NCI-H128 (cell line): ENCODE measurements at regions not wholly inside any gene's neighbourhood (a gene's known extent, or its start where the extent isn't known, plus 50 kb on each side); places are given as distances from the start of the nearest gene placed in this dataset.

Experiments used
- DNase-seq: peaks from one replicate; lab custom pipeline; 2025; ENCODE audit not compliant: unreplicated experiment; lab: John Stamatoyannopoulos, UW

DNA sequence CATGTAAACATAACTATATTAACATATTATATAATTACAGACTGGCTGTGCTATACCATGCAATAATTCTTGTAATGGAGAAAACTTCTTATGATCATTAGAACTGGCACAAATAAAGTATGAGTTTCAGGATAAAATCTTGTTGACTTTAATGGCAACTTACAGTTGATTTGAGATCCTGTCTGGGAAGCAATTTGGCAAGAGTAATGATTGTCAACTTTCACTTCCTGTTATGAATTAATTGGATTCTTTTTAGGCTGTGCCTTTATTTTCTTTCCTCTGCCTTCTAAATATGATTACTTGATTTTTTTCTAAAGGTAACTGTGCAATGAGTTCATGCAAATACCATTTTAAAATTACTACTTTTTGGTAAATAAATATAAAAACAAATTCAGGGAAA, 158.1 kb upstream of the B3GAT2 start:
- no peak for DNase-seq

DNA sequence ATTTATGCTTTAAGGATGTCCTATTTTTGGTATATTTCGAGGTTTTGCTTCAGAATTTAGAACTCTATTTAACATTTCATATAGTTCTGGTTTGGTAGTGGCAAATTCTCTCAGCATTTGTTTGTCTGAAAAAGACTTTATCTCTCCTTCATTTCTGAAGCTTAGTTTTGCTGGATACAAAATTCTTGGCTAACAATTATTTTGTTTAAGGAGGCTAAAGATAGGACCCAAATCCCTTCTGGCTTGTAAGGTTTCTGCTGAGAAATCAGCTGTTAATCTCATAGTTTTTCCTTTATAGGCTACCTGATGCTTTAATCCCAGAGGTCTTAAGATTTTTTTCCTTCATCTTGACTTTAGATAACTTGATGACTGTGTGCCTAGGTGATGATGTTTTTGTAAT, 162.7 kb upstream of the B3GAT2 start:
- DNase-seq: no peak

- DNase-seq: no peak
Measured at GRCh38 chr6:71123051-71123450, 165.6 kb upstream of the OGFRL1 start.

DNA sequence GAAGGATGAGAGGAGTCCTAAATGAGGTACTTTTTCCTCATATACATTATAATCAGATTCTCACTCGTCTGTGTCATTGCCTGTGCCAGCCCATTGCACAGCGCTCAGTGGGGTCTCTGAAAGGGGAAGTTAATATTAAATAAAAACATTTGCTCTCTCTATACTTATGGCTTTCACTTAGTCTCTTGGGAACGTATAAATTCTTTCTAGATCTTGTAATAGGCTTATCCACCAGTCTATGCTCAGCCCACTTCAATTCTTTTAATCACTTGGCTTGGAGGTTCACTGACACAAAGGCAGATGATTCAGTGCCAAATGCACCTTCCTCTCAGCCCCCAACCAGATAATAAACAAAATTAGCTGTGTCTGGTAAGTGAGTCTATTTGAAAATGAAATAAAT, 164.3 kb upstream of the OGFRL1 start:
- DNase-seq: no peak

GRCh38 chr6:71125216-71125615, 163.4 kb upstream of the OGFRL1 start:
- DNase-seq: no peak

DNA sequence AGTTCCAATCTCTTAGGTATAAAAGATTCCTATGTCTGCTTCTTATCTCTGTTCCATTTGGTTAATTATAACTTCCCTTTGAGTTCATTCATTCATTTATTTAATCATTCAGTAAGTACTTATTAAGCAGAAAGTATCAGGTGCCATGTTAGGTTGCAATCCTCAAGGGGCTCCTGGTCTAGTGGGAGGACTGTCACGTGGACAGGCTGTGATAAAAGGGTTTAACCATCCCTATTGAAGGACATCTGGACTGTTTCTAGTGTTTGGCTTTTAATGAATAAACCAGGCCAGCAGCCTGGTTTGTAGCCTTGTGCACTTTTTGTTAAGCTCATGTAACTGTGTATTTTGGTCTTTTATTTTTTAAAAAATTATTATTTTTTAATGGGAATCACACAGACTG, 162.1 kb upstream of the OGFRL1 start:
- DNase-seq: no peak

- DNase-seq: no peak
Measured at GRCh38 chr6:71127374-71127773, 161.2 kb upstream of the OGFRL1 start.

GRCh38 chr6:71130277-71130676, 158.3 kb upstream of the OGFRL1 start:
- no peak for DNase-seq

- DNase-seq: no peak
Measured at GRCh38 chr6:71134929-71135642, 153.5 kb upstream of the OGFRL1 start.

DNA sequence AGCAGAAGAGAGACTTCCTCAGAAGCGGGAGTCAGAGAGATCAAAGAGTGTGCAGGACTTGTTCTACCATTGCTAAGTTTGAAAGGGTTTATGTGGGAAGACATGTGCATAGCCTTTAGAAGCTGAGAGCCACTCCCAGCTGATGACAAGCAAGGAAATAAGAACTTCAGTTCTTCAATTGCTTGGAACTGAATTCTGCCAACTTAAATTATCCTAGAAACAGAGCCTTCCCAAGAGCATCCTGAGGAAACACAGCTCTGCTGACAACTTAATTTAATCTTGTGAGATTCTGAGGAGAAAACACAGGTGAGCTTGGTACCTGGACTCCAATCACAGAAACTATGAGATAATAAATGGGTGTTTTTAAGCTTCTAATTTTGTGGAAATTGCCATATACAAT, 150.6 kb upstream of the OGFRL1 start:
- DNase-seq: no peak

- no peak for DNase-seq
Measured at GRCh38 chr6:71138376-71138775, 150.2 kb upstream of the OGFRL1 start.

GRCh38 chr6:71139249-71139648, 149.4 kb upstream of the OGFRL1 start:
- DNase-seq: no peak

DNA sequence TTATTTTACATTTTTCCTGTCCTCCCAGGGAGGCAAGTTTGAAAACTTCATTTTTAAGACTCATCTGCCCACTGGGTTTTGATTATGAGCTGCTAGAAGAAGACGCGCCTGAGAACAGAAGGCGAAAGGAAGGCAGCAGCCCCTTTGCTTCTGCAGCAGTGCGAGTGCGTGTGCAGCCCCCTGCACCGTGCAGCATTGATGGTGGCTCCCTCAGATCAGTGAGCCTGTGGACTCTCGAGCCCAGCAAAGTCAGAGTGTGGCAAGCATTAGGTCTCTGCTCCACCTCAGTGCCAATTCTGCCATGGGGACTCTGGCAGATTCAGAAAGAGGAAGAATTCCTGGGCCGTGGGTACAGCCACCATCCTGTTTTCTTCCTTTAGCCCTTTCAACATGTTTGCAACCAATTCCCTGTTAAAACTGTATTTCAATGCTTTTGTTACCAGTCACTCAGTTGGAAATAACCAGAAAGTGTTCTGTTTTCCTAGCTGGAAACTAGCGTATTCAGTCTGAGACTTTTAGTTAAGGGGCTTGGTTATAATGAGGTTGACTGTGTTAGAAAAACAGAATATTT, 134.8 kb upstream of the OGFRL1 start:
- no peak for DNase-seq

- no peak for DNase-seq
Measured at GRCh38 chr6:71157345-71157744, 131.3 kb upstream of the OGFRL1 start.

- DNase-seq: no peak
Measured at GRCh38 chr6:71164890-71165289, 123.7 kb upstream of the OGFRL1 start.

GRCh38 chr6:71168233-71168765, 120.3 kb upstream of the OGFRL1 start:
- DNase-seq: no peak

DNA sequence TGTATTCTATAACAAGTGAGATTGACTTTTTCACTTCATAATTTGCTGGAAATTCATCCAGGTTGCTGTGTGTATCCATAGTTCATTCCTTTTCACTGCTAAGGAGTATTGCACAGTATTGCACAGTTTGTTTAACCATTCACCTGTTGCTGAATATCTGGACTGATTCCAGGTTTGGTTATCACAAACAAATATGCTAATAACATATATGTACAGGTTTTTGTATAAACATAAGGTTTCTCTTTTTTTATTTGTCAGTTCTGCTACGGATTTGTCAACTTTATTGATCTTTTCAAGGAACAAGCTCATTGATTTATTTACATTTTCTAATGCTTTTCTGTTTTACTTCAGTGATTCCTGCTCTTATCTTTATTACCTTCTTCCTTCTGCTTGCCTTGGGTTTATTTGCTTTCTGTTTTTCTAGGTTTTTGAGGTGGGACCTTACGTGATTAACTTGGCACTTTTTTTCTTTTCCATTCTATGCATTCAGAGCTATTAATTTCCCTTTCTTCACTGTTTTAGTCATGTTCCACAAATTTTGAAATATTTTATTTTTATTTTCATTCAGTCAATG, 117.0 kb upstream of the OGFRL1 start:
- no peak for DNase-seq

DNA sequence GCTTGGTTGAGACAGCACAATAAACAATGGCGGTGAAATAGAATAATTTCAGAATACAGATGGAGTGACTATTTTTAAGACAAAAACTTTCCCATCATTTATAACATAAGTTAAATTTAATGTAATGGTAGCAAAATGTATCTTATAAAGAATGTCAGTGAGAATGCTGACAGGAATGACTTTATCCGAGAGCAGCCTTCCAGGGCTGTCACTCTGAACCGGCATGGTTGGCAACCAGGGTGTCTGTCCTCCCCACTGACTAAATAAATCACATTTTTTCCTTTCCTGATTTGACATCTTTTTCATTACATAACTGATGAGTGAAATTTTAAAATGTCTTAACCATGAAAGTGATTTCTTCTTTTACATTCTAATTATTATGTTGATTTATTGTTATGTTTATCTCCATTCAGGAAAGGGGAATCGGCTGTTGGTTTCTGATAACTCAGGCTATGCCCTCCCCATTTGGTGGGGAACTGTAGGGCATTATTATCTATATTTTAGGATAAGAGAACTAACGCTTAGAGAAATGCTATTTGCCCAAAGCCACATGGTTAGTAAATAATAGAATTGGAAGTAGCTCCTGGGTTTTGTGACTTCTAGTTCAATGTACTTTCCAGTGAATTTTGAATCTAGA, 109.2 kb upstream of the OGFRL1 start:
- DNase-seq: no peak

DNA sequence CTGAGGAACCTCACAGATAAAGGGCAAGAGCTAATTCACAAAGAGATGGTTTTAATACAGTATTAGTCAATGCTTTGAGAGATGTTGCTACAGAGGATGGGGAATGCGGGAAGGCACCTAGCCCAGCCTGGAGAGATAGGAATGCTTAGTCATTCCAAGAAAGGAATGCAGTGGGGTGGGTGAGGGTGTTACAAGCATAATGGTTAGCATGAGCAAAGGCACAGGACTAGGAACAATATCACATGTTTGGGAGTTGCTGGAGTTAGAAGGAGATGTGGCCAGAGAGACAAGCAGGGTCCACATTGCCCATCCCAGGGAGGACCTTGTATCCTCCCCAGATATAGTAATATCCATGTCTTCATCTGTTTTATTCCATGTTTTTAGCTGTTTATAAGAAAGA, 107.0 kb upstream of the OGFRL1 start:
- no peak for DNase-seq

GRCh38 chr6:71187141-71187540, 101.5 kb upstream of the OGFRL1 start:
- DNase-seq: no peak

- DNase-seq: no peak
Measured at GRCh38 chr6:71190809-71191208, 97.8 kb upstream of the OGFRL1 start.

GRCh38 chr6:71194724-71195123, 93.9 kb upstream of the OGFRL1 start:
- no peak for DNase-seq
